HG03565 (cell line): ENCODE measurements at regions not wholly inside any gene's neighbourhood (a gene's known extent, or its start where the extent isn't known, plus 50 kb on each side); places are given as distances from the start of the nearest gene placed in this dataset.

ENCODE experiments used
- ATAC-seq: cut with Tn5 transposase; IDR thresholded peaks from one replicate; pipeline ENCODE4 v1.9.1; 2021; ENCODE audit warnings: mild to moderate bottlenecking, moderate library complexity; ENCODE audit not compliant: unreplicated experiment

- no peak for ATAC-seq
Measured at GRCh38 chr1:193979219-193979618, 792.8 kb upstream of the B3GALT2 start.

GRCh38 chr1:193974286-193974798 lies 787.9 kb upstream of the B3GALT2 start:
- no peak for ATAC-seq

- no peak for ATAC-seq
Measured at GRCh38 chr1:193973428-193973827, 787.0 kb upstream of the B3GALT2 start.

- no peak for ATAC-seq
Measured at GRCh38 chr1:193971595-193971994, 785.2 kb upstream of the B3GALT2 start.

GRCh38 chr1:193960499-193960898 lies 774.1 kb upstream of the B3GALT2 start:
- ATAC-seq = no peak

- no peak for ATAC-seq
Measured at GRCh38 chr1:193960040-193960439, 773.6 kb upstream of the B3GALT2 start.

- ATAC-seq = no peak
Measured at GRCh38 chr1:193957556-193958095, 771.2 kb upstream of the B3GALT2 start.

GRCh38 chr1:193952778-193953374 lies 766.5 kb upstream of the B3GALT2 start:
- ATAC-seq = no peak

GRCh38 chr1:193951984-193952383 lies 765.6 kb upstream of the B3GALT2 start:
- ATAC-seq = no peak

- no peak for ATAC-seq
Measured at GRCh38 chr1:193944454-193944853, 758.0 kb upstream of the B3GALT2 start.

GRCh38 chr1:193940176-193940575 lies 753.8 kb upstream of the B3GALT2 start:
- no peak for ATAC-seq

- ATAC-seq = no peak
Measured at GRCh38 chr1:193939585-193939984, 753.2 kb upstream of the B3GALT2 start.

- ATAC-seq = no peak
Measured at GRCh38 chr1:193937308-193937707, 750.9 kb upstream of the B3GALT2 start.

- ATAC-seq = no peak
Measured at GRCh38 chr1:193932979-193933378, 746.6 kb upstream of the B3GALT2 start.

GRCh38 chr1:193931356-193931755 lies 744.9 kb upstream of the B3GALT2 start:
- ATAC-seq = no peak

- ATAC-seq = no peak
Measured at GRCh38 chr1:193929374-193930033, 743.1 kb upstream of the B3GALT2 start.

GRCh38 chr1:193927550-193927949 lies 741.1 kb upstream of the B3GALT2 start:
- no peak for ATAC-seq

GRCh38 chr1:193926956-193927355 lies 740.5 kb upstream of the B3GALT2 start:
- no peak for ATAC-seq

- no peak for ATAC-seq
Measured at GRCh38 chr1:193919827-193920226, 733.4 kb upstream of the B3GALT2 start.

GRCh38 chr1:193916452-193916851 lies 730.0 kb upstream of the B3GALT2 start:
- no peak for ATAC-seq

GRCh38 chr1:193914871-193915270 lies 728.5 kb upstream of the B3GALT2 start:
- no peak for ATAC-seq

GRCh38 chr1:193909406-193910082 lies 723.1 kb upstream of the B3GALT2 start:
- ATAC-seq = no peak
